IMR-90 (cell line): ENCODE measurements at regions not wholly inside any gene's neighbourhood (a gene's known extent, or its start where the extent isn't known, plus 50 kb on each side); places are given as distances from the start of the nearest gene placed in this dataset.
"Not testable (repeated sequence)": the region's sequence is repeated elsewhere in the genome, so short reads cannot be mapped to it uniquely, and the experiment has no call there.

ENCODE experiments used
- BHLHE40 ChIP-seq: fragments of 150-350 bp; IDR thresholded peaks from 2 replicates; pipeline ENCODE4 v1.6.1; 2016; ENCODE audit warnings: mild to moderate bottlenecking, low read depth, low read length
- CEBPB ChIP-seq: IDR thresholded peaks from 2 replicates; pipeline ENCODE4 v1.6.1; 2012; ENCODE audit warnings: low read depth, low read length, improper control_type of control experiment
- CHD1 ChIP-seq: IDR thresholded peaks from 2 replicates; pipeline ENCODE4 v1.6.1; 2012; ENCODE audit warnings: low read depth, low read length, improper control_type of control experiment
- MAFK ChIP-seq: IDR thresholded peaks from 2 replicates; pipeline ENCODE4 v1.6.1; 2012; ENCODE audit warnings: low read depth, low read length, improper control_type of control experiment
- MAZ ChIP-seq: IDR thresholded peaks from 2 replicates; pipeline ENCODE4 v1.6.1; 2012; ENCODE audit warnings: low read depth, mild to moderate bottlenecking, low read length, improper control_type of control experiment, moderate library complexity, borderline replicate concordance
- MXI1 ChIP-seq: IDR thresholded peaks from 2 replicates; pipeline ENCODE4 v1.6.1; 2012; ENCODE audit warnings: low read depth, mild to moderate bottlenecking, low read length, moderate library complexity, borderline replicate concordance
- POLR2A ChIP-seq: IDR thresholded peaks from 2 replicates; pipeline ENCODE4 v1.6.1; 2012; ENCODE audit warnings: mild to moderate bottlenecking, low read depth, low read length
- RAD21 ChIP-seq: IDR thresholded peaks from 2 replicates; pipeline ENCODE4 v1.6.1; 2012; ENCODE audit warnings: low read length, improper control_type of control experiment
- RCOR1 ChIP-seq: IDR thresholded peaks from 2 replicates; pipeline ENCODE4 v1.6.1; 2012; ENCODE audit warnings: mild to moderate bottlenecking, low read length, improper control_type of control experiment; ENCODE audit not compliant: insufficient replicate concordance
- RFX5 ChIP-seq: IDR thresholded peaks from 2 replicates; pipeline ENCODE4 v1.8.0; 2012; ENCODE audit warnings: low read depth, mild to moderate bottlenecking, low read length, moderate library complexity
- SMC3 ChIP-seq: fragments of 150-350 bp; IDR thresholded peaks from 2 replicates; pipeline ENCODE4 v1.6.1; 2016; ENCODE audit warnings: low read depth, mild to moderate bottlenecking, antibody characterized with exemption, low read length, moderate library complexity
- TF ChIP-seq, protein P1 (sequence below): conservative IDR thresholded peaks from 2 replicates; pipeline ENCODE4 v1.5.1; 2012; ENCODE audit warnings: mild to moderate bottlenecking, low read depth, low read length, improper control_type of control experiment
- TF ChIP-seq, protein P2 (sequence below): fragments of 150-350 bp; IDR thresholded peaks from 2 replicates; pipeline ENCODE4 v1.6.1; 2016; ENCODE audit warnings: low read depth, mild to moderate bottlenecking, low read length, moderate library complexity, borderline replicate concordance
- TF ChIP-seq, protein P3 (sequence below): fragments of 150-350 bp; IDR thresholded peaks from 2 replicates; pipeline ENCODE4 v1.6.1; 2017; ENCODE audit warnings: mild to moderate bottlenecking, antibody characterized with exemption, low read length, low read depth

DNA sequence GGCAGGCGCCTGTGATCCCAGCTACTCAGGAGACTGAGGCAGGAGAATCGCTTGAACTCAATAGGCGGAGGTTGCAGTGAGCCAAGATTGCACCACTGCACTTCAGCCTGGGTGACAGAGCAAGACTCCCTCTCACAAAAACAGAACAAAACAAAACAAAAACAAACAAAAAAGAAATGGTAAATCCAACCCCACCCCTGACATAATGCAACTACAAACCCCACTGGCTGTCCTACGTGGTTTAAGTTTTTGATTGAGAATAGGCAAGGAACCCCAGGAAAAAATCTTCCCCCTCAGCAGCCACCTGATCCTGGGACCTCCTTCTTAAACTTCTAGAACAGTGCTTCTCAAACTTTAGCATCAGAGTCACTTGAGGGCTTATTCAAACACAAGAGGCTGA lies 123.1 kb downstream of the TRIM27 start:
- TF ChIP-seq SMC3, RFX5, POLR2A, RAD21, BHLHE40, MXI1, CEBPB, MAFK, RCOR1, MAZ, CHD1: not testable (repeated sequence)
- TF ChIP-seq, protein P1, sequence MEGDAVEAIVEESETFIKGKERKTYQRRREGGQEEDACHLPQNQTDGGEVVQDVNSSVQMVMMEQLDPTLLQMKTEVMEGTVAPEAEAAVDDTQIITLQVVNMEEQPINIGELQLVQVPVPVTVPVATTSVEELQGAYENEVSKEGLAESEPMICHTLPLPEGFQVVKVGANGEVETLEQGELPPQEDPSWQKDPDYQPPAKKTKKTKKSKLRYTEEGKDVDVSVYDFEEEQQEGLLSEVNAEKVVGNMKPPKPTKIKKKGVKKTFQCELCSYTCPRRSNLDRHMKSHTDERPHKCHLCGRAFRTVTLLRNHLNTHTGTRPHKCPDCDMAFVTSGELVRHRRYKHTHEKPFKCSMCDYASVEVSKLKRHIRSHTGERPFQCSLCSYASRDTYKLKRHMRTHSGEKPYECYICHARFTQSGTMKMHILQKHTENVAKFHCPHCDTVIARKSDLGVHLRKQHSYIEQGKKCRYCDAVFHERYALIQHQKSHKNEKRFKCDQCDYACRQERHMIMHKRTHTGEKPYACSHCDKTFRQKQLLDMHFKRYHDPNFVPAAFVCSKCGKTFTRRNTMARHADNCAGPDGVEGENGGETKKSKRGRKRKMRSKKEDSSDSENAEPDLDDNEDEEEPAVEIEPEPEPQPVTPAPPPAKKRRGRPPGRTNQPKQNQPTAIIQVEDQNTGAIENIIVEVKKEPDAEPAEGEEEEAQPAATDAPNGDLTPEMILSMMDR: not testable (repeated sequence)
- TF ChIP-seq, protein P2, sequence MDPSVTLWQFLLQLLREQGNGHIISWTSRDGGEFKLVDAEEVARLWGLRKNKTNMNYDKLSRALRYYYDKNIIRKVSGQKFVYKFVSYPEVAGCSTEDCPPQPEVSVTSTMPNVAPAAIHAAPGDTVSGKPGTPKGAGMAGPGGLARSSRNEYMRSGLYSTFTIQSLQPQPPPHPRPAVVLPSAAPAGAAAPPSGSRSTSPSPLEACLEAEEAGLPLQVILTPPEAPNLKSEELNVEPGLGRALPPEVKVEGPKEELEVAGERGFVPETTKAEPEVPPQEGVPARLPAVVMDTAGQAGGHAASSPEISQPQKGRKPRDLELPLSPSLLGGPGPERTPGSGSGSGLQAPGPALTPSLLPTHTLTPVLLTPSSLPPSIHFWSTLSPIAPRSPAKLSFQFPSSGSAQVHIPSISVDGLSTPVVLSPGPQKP: not testable (repeated sequence)
- TF ChIP-seq, protein P3, sequence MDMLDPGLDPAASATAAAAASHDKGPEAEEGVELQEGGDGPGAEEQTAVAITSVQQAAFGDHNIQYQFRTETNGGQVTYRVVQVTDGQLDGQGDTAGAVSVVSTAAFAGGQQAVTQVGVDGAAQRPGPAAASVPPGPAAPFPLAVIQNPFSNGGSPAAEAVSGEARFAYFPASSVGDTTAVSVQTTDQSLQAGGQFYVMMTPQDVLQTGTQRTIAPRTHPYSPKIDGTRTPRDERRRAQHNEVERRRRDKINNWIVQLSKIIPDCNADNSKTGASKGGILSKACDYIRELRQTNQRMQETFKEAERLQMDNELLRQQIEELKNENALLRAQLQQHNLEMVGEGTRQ: not testable (repeated sequence)
